Naive thymus-derived CD4-positive, alpha-beta T cell (primary cell): ENCODE measurements at regions not wholly inside any gene's neighbourhood (a gene's known extent, or its start where the extent isn't known, plus 50 kb on each side); places are given as distances from the start of the nearest gene placed in this dataset.

Experiments
- ATAC-seq: fragments of 150-1000 bp; cut with Tn5 transposase; 2 replicates; pipeline ENCODE4 v1.10.0; 2021; ENCODE audit warnings: mild to moderate bottlenecking, moderate library complexity
- CTCF ChIA-PET: fragments of 350-600 bp; sonication (Branson Sonifier 250); formaldehyde crosslinking; loops from one replicate; lab custom pipeline; 2021; ENCODE audit warnings: antibody characterized with exemption; lab: Charles Lee
- POLR2A ChIA-PET: fragments of 350-600 bp; sonication (Branson Sonifier 250); formaldehyde crosslinking; loops from one replicate; lab custom pipeline; 2021; ENCODE audit warnings: antibody characterized with exemption, inconsistent platforms; lab: Charles Lee
- DNase-seq, 9 donors: peaks; one replicate each; pipeline versions ENCODE4 v3.0.0 to v3.0.0-alpha.2; 2020 to 2022; ENCODE audit warnings: mixed read lengths in 1 of 9
- H3K27ac ChIP-seq: one replicate; pipeline ENCODE4 v1.7.0; 2013; ENCODE audit warnings: mild to moderate bottlenecking, low read depth, low read length, moderate library complexity
- H3K27me3 ChIP-seq, 2 donors: one replicate each; pipeline ENCODE4 v1.7.0; 2013; ENCODE audit warnings: low read length in 2 of 2, mild to moderate bottlenecking in 2 of 2, moderate library complexity in 2 of 2; ENCODE audit not compliant: control insufficient read depth in 2 of 2, insufficient read depth in 2 of 2
- H3K36me3 ChIP-seq, 3 experiments: 1 replicate in 2 of 3; 2 replicates in 1 of 3; pipeline ENCODE4 v1.7.0; 2013; ENCODE audit warnings: low read length in 3 of 3, mild to moderate bottlenecking in 3 of 3, moderate library complexity in 1 of 3; ENCODE audit not compliant: insufficient read depth in 3 of 3, control insufficient read depth in 2 of 3
- H3K4me1 ChIP-seq, 2 donors: one replicate each; pipeline ENCODE4 v1.7.0; 2013; ENCODE audit warnings: low read length in 2 of 2, mild to moderate bottlenecking in 2 of 2, moderate library complexity in 1 of 2; ENCODE audit not compliant: control insufficient read depth in 2 of 2, insufficient read depth in 2 of 2
- H3K4me3 ChIP-seq: 2 replicates; pipeline ENCODE4 v1.7.0; 2013; ENCODE audit warnings: mild to moderate bottlenecking, low read length
- H3K9me3 ChIP-seq, 3 experiments: 1 replicate in 2 of 3; 2 replicates in 1 of 3; pipeline ENCODE4 v1.7.0; 2013; ENCODE audit warnings: low read length in 3 of 3; ENCODE audit not compliant: control insufficient read depth in 2 of 3
- H3K27ac Mint-ChIP-seq, 9 donors: one replicate each; pipeline ENCODE4 v1.8.0; 2020 to 2022; ENCODE audit warnings: mixed read lengths in 9 of 9, mild to moderate bottlenecking in 8 of 9, moderate library complexity in 5 of 9, inconsistent platforms in 2 of 9
- H3K27me3 Mint-ChIP-seq, 5 donors: one replicate each; pipeline ENCODE4 v1.8.0; 2021 to 2022; ENCODE audit warnings: mixed read lengths in 5 of 5, mild to moderate bottlenecking in 1 of 5
- H3K36me3 Mint-ChIP-seq, 5 donors: one replicate each; pipeline ENCODE4 v1.8.0; 2020 to 2022; ENCODE audit warnings: mixed read lengths in 5 of 5, mild to moderate bottlenecking in 3 of 5, inconsistent platforms in 1 of 5
- H3K4me1 Mint-ChIP-seq, 7 donors: one replicate each; pipeline ENCODE4 v1.8.0; 2020 to 2022; ENCODE audit warnings: mixed read lengths in 7 of 7, mild to moderate bottlenecking in 3 of 7, inconsistent platforms in 1 of 7
- H3K4me3 Mint-ChIP-seq, 10 donors: one replicate each; pipeline ENCODE4 v1.8.0; 2020 to 2022; ENCODE audit warnings: mild to moderate bottlenecking in 10 of 10, mixed read lengths in 10 of 10, moderate library complexity in 6 of 10, inconsistent platforms in 2 of 10
- H3K9me3 Mint-ChIP-seq, 11 donors: one replicate each; pipeline ENCODE4 v1.8.0; 2020 to 2022; ENCODE audit warnings: mixed read lengths in 11 of 11, mild to moderate bottlenecking in 4 of 11, inconsistent platforms in 1 of 11, moderate library complexity in 1 of 11
- intact Hi-C, 2 donors: fragments of 100-400 bp; cut with micrococcal nuclease; formaldehyde crosslinking; loops; one replicate each; pipeline ENCODE4 v1.15.1; 2023

- DNase-seq: no peak
- Histone ChIP-seq H3K9me3 (peaks cover 0 to 3% (median 0%) of the 10 kb centered on the region in 3 experiments), H3K27me3 (no peaks in the 10 kb centered on the region), H3K27ac (no peak overlapping the region), H3K4me1 (no peaks in the 10 kb centered on the region), H3K36me3 (no peaks in the 10 kb centered on the region), H3K4me3 (no peak overlapping the region)
- H3K9me3 Mint-ChIP-seq: peaks cover 0 to 15% (median 0%) of the 10 kb centered on the region in 11 donors
- no peak for ATAC-seq
- no peak overlapping the region for H3K27ac Mint-ChIP-seq
- H3K4me3 Mint-ChIP-seq: no peak overlapping the region
- H3K36me3 Mint-ChIP-seq: no peaks in the 10 kb centered on the region
- H3K27me3 Mint-ChIP-seq: no peaks in the 10 kb centered on the region
- CTCF ChIA-PET: no interaction called here
- intact Hi-C loops: no loop called here
- POLR2A ChIA-PET: no interaction called here
- no peaks in the 10 kb centered on the region for H3K4me1 Mint-ChIP-seq
Observed at GRCh38 chr13:65836066-65836465, 1394.1 kb downstream of the PCDH9 start.

- ATAC-seq (no peak), DNase-seq (no peak)
- H3K4me3 ChIP-seq: no peak overlapping the region
- H3K9me3 ChIP-seq: peaks cover 0 to 3% (median 0%) of the 10 kb centered on the region in 3 experiments
- H3K4me1 ChIP-seq: no peaks in the 10 kb centered on the region
- H3K36me3 ChIP-seq: no peaks in the 10 kb centered on the region
- H3K27ac ChIP-seq: no peak overlapping the region
- Mint-ChIP-seq H3K4me1 (no peaks in the 10 kb centered on the region), H3K27ac (no peak overlapping the region), H3K9me3 (peaks cover 0 to 17% (median 0%) of the 10 kb centered on the region in 11 donors), H3K36me3 (no peaks in the 10 kb centered on the region), H3K4me3 (no peak overlapping the region), H3K27me3 (no peaks in the 10 kb centered on the region)
- intact Hi-C loops: no loop called here
- ChIA-PET CTCF (no interaction called here), POLR2A (no interaction called here)
- H3K27me3 ChIP-seq: no peaks in the 10 kb centered on the region
Observed at GRCh38 chr13:65834897-65835296, 1395.2 kb downstream of the PCDH9 start.

- H3K9me3 Mint-ChIP-seq: peaks cover 0 to 11% (median 1%) of the 10 kb centered on the region in 11 donors
- Histone ChIP-seq H3K9me3 (no peaks in the 10 kb centered on the region), H3K4me1 (no peaks in the 10 kb centered on the region), H3K4me3 (no peak overlapping the region), H3K36me3 (no peaks in the 10 kb centered on the region), H3K27ac (no peak overlapping the region), H3K27me3 (no peaks in the 10 kb centered on the region)
- no peak for ATAC-seq
- no peak for DNase-seq
- H3K4me1 Mint-ChIP-seq: no peaks in the 10 kb centered on the region
- no peaks in the 10 kb centered on the region for H3K36me3 Mint-ChIP-seq
- ChIA-PET CTCF (no interaction called here), POLR2A (no interaction called here)
- no peak overlapping the region for H3K27ac Mint-ChIP-seq
- H3K27me3 Mint-ChIP-seq: no peaks in the 10 kb centered on the region
- intact Hi-C loops: no loop called here
- no peak overlapping the region for H3K4me3 Mint-ChIP-seq
Observed at GRCh38 chr13:65830411-65831205, 1399.5 kb downstream of the PCDH9 start.

DNA sequence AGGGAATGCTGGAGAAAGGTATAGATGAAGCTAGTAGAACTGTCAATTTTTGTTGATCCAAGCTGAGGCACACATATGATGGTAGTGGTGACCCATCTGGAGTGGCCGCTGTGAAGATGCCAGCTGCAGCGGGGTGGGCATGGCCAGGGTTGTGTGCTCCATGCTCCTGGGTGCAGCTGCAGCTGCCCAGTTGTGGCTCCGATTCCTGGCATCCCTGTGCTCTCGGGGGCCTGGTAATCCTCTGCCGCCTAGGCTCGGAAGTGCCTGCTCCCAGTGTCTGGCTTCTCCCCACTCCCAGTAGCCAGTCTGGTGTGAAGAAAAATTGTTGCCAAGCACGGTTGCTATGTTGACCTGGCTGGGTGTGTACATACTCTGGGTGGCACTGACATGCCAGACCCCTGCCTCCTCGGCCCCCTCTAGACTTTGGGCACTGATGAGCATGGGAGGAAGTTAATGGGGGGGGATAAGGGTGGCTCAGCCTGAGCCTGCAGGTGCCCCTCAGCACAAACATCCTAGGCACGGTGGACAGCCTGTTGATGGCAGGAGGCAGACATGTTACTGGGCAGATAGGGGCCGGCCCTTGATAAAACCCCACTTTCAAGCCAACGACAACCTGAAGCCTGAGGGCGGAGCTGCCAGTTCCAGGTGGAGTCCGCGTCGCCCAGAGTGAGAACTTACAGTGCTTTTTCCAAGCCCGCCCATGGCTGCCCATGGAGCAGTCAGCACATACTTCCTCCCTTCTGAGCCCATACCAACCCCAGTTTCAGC is 1400.7 kb downstream of the PCDH9 start:
- Histone ChIP-seq H3K9me3 (no peaks in the 10 kb centered on the region), H3K27ac (no peak overlapping the region), H3K4me3 (no peak overlapping the region), H3K4me1 (no peaks in the 10 kb centered on the region), H3K36me3 (no peaks in the 10 kb centered on the region), H3K27me3 (no peaks in the 10 kb centered on the region)
- H3K27me3 Mint-ChIP-seq: no peaks in the 10 kb centered on the region
- peaks cover 0 to 11% (median 1%) of the 10 kb centered on the region in 11 donors for H3K9me3 Mint-ChIP-seq
- H3K4me1 Mint-ChIP-seq: no peaks in the 10 kb centered on the region
- intact Hi-C loops: no loop called here
- ATAC-seq (no peak), DNase-seq (no peak)
- CTCF ChIA-PET: no interaction called here
- H3K4me3 Mint-ChIP-seq: no peak overlapping the region
- no peaks in the 10 kb centered on the region for H3K36me3 Mint-ChIP-seq
- POLR2A ChIA-PET: no interaction called here
- H3K27ac Mint-ChIP-seq: no peak overlapping the region

DNA sequence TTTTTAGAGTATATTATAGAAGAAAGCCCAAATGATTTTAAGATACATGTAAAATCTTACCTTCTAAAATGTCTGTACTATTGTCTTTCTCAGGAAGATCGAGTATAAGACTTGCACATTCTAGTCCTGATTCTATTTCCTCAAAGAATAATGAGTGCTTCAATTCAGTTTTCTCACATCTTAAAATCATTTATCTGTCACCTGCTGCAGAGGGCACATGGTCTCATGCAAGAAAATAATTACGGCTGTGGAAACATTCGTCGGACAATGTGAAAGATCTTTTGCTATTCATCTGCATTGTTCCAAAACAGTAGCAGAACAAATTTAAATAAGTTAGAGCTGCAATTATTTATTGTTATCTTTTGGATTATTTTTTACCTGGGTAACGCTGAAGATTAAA is 1403.5 kb downstream of the PCDH9 start:
- Mint-ChIP-seq H3K4me3 (no peak overlapping the region), H3K36me3 (no peaks in the 10 kb centered on the region), H3K9me3 (peaks cover 0 to 16% (median 4%) of the 10 kb centered on the region in 11 donors), H3K4me1 (no peaks in the 10 kb centered on the region), H3K27ac (no peak overlapping the region), H3K27me3 (no peaks in the 10 kb centered on the region)
- no peaks in the 10 kb centered on the region for H3K27me3 ChIP-seq
- ChIA-PET CTCF (no interaction called here), POLR2A (no interaction called here)
- no peak overlapping the region for H3K4me3 ChIP-seq
- no peaks in the 10 kb centered on the region for H3K36me3 ChIP-seq
- H3K9me3 ChIP-seq: peaks cover 0 to 6% (median 0%) of the 10 kb centered on the region in 3 experiments
- intact Hi-C loops: no loop called here
- ATAC-seq (no peak), DNase-seq (no peak)
- no peaks in the 10 kb centered on the region for H3K4me1 ChIP-seq
- no peak overlapping the region for H3K27ac ChIP-seq

DNA sequence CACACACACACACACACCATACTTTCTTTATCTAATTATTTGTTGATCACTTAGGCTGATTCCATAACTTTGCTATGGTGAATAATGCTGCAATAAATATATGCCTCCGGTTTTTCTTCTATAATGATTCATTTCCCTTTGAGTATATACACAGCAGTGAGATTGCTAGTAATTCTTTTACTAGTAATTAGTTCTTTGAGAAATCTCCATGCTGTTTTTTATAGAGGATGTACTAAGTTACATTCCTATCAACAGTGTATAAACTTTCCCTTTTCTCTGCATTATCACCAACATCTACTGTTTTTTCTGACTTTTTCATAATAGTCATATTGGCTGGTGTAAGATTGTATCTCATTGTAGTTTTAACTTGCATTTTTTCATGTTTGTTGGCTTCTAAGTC is 1405.1 kb downstream of the PCDH9 start:
- no peaks in the 10 kb centered on the region for H3K36me3 ChIP-seq
- CTCF ChIA-PET: no interaction called here
- peaks cover 0 to 6% (median 0%) of the 10 kb centered on the region in 3 experiments for H3K9me3 ChIP-seq
- no peak overlapping the region for H3K27ac Mint-ChIP-seq
- H3K4me1 Mint-ChIP-seq: no peaks in the 10 kb centered on the region
- H3K4me3 Mint-ChIP-seq: no peak overlapping the region
- no peak for DNase-seq
- H3K9me3 Mint-ChIP-seq: peaks cover 0 to 8% (median 3%) of the 10 kb centered on the region in 11 donors
- no peaks in the 10 kb centered on the region for H3K27me3 Mint-ChIP-seq
- H3K4me3 ChIP-seq: no peak overlapping the region
- H3K27ac ChIP-seq: no peak overlapping the region
- POLR2A ChIA-PET: no interaction called here
- no peaks in the 10 kb centered on the region for H3K36me3 Mint-ChIP-seq
- H3K27me3 ChIP-seq: no peaks in the 10 kb centered on the region
- no peaks in the 10 kb centered on the region for H3K4me1 ChIP-seq
- intact Hi-C loops: no loop called here
- no peak for ATAC-seq
